IPS DF 4.7 (cell line): ENCODE measurements at regions not wholly inside any gene's neighbourhood (a gene's known extent, or its start where the extent isn't known, plus 50 kb on each side); places are given as distances from the start of the nearest gene placed in this dataset.

ENCODE experiments used
- DNase-seq: peaks from one replicate; pipeline ENCODE4 v3.0.0-alpha.2; 2013; ENCODE audit warnings: low spot score; ENCODE audit errors: extremely low read depth

GRCh38 chr11:25953006-25953405, 378.9 kb upstream of the ANO3 start:
- no peak for DNase-seq

- no peak for DNase-seq
These were observed 373.9 kb upstream of the ANO3 start for GRCh38 chr11:25958045-25958444.

GRCh38 chr11:25961539-25961938, 370.4 kb upstream of the ANO3 start:
- DNase-seq, result no peak

GRCh38 chr11:25970726-25971508, 361.0 kb upstream of the ANO3 start:
- DNase-seq, result no peak

GRCh38 chr11:25980091-25980490, 351.8 kb upstream of the ANO3 start:
- DNase-seq, result no peak

GRCh38 chr11:25981998-25982397, 349.9 kb upstream of the ANO3 start:
- peak; percentile 38 for DNase-seq

- no peak for DNase-seq
These were observed 348.6 kb upstream of the ANO3 start for GRCh38 chr11:25983280-25983679.

GRCh38 chr11:25988178-25988577, 343.8 kb upstream of the ANO3 start:
- no peak for DNase-seq

GRCh38 chr11:25990406-25990805, 341.5 kb upstream of the ANO3 start:
- DNase-seq, result no peak

- DNase-seq, result no peak
These were observed 340.5 kb upstream of the ANO3 start for GRCh38 chr11:25991476-25991875.

- no peak for DNase-seq
These were observed 339.6 kb upstream of the ANO3 start for GRCh38 chr11:25992294-25992693.

GRCh38 chr11:25993016-25993415, 338.9 kb upstream of the ANO3 start:
- DNase-seq, result no peak

- DNase-seq, result peak; percentile 36
These were observed 320.5 kb upstream of the ANO3 start for GRCh38 chr11:26011474-26011873.

GRCh38 chr11:26014456-26015115, 317.3 kb upstream of the ANO3 start:
- no peak for DNase-seq

GRCh38 chr11:26017322-26017860, 314.5 kb upstream of the ANO3 start:
- DNase-seq, result no peak

GRCh38 chr11:26017903-26018302, 314.0 kb upstream of the ANO3 start:
- DNase-seq, result no peak

GRCh38 chr11:26018336-26018735, 313.6 kb upstream of the ANO3 start:
- no peak for DNase-seq

- DNase-seq, result no peak
These were observed 312.5 kb upstream of the ANO3 start for GRCh38 chr11:26019386-26019785.

GRCh38 chr11:26021017-26021416, 310.9 kb upstream of the ANO3 start:
- no peak for DNase-seq

- no peak for DNase-seq
These were observed 308.9 kb upstream of the ANO3 start for GRCh38 chr11:26023057-26023456.

GRCh38 chr11:26025676-26026075, 306.3 kb upstream of the ANO3 start:
- DNase-seq, result no peak

GRCh38 chr11:26026078-26026477, 305.9 kb upstream of the ANO3 start:
- DNase-seq, result no peak

GRCh38 chr11:26027887-26028286, 304.0 kb upstream of the ANO3 start:
- no peak for DNase-seq
